Breast epithelium (tissue), 3 donors: ENCODE measurements at regions not wholly inside any gene's neighbourhood (a gene's known extent, or its start where the extent isn't known, plus 50 kb on each side); places are given as distances from the start of the nearest gene placed in this dataset.

Source experiments
- CTCF ChIP-seq, 3 donors: fragments of 450-650 bp; IDR thresholded peaks; one replicate each; pipeline ENCODE4 v1.5.1; 2016 to 2017; ENCODE audit warnings: antibody characterized with exemption in 3 of 3, mild to moderate bottlenecking in 3 of 3, moderate library complexity in 3 of 3
- POLR2A ChIP-seq: fragments of 450-650 bp; IDR thresholded peaks from one replicate; pipeline ENCODE4 v1.6.1; 2016; ENCODE audit warnings: antibody characterized with exemption, mild to moderate bottlenecking, moderate library complexity

GRCh38 chr7:83873459-83873858, 224.5 kb upstream of the SEMA3E start:
- TF ChIP-seq CTCF (IDR thresholded peaks at IDR 0.05) (no peak), POLR2A (no peak)
